Choroid plexus epithelial cell (primary cell): ENCODE measurements at regions not wholly inside any gene's neighbourhood (a gene's known extent, or its start where the extent isn't known, plus 50 kb on each side); places are given as distances from the start of the nearest gene placed in this dataset.

Source experiments
- DNase-seq: peaks from one replicate; pipeline ENCODE4 v3.0.0-alpha.2; 2010; ENCODE audit warnings: low read depth
- H3K4me3 ChIP-seq: 2 replicates; pipeline ENCODE4 v1.5.1; 2011; ENCODE audit warnings: low read depth, mild to moderate bottlenecking, control low read depth, low read length, moderate library complexity
- TF ChIP-seq, protein P1 (sequence below): conservative IDR thresholded peaks from 2 replicates; pipeline ENCODE4 v1.5.1; 2011; ENCODE audit warnings: low read depth, mild to moderate bottlenecking, control low read depth, inconsistent platforms, low read length, moderate library complexity

DNA sequence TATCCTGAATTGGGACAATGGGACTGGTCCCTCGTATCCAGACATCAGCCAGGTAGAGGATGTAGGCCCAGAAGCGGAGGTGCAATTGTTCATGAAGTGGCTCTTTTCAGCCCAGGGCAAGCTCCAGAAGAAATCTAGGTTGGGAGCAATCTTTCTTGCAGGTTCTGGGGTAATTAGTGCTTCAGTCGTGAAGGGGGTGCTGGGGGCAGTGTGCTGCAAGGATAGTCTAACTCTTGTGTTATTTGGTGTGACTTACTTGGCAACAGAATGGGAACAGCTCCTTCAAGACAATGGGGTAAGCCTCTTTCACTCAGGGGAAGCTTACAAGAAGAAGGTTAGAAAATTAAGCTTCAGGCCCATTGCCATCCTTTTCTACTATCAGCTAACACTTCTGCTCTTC, 273.0 kb downstream of the DIPK2A start:
- no peak overlapping the region for H3K4me3 ChIP-seq
- no peak for DNase-seq
- TF ChIP-seq, protein P1, sequence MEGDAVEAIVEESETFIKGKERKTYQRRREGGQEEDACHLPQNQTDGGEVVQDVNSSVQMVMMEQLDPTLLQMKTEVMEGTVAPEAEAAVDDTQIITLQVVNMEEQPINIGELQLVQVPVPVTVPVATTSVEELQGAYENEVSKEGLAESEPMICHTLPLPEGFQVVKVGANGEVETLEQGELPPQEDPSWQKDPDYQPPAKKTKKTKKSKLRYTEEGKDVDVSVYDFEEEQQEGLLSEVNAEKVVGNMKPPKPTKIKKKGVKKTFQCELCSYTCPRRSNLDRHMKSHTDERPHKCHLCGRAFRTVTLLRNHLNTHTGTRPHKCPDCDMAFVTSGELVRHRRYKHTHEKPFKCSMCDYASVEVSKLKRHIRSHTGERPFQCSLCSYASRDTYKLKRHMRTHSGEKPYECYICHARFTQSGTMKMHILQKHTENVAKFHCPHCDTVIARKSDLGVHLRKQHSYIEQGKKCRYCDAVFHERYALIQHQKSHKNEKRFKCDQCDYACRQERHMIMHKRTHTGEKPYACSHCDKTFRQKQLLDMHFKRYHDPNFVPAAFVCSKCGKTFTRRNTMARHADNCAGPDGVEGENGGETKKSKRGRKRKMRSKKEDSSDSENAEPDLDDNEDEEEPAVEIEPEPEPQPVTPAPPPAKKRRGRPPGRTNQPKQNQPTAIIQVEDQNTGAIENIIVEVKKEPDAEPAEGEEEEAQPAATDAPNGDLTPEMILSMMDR, result no peak

DNA sequence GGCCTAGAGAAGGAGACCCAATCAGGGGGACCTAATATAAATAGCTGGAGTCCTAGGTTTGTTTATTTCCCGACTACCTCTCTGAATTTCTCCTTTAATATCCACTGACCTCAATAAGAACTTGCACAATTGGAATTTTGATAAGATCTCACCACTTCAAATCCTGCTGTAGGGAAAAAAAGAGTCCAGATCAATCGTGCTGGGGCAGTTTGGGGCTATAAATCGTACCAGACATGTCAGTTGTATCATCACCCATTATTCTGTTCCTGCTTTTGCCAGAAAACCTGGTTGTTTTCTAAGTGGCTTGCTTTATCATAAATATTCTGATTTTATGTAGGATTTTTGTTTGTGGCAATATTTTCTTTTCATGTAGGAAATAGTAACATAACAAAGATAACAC, 281.3 kb downstream of the DIPK2A start:
- no peak overlapping the region for H3K4me3 ChIP-seq
- TF ChIP-seq, protein P1, result no peak
- DNase-seq, result no peak

DNA sequence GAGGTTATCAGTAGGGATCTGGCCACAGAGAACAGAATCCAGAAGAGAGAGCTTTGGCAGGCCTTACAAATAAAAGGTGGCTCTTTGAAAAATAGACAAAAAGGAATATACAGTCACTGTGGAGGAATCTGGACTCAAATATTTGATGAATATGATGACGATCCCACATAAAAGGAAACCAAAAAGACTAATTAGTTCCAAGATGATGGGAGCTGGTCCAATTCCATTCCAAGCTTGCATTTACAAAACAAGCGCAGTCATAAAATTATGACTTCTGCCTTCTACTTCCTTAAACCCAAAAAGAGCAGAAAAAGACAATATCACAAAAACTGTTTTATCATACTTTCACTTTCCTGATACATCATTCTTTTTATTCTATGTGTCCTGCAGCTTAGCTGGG, 285.8 kb downstream of the DIPK2A start:
- no peak overlapping the region for H3K4me3 ChIP-seq
- no peak for DNase-seq
- TF ChIP-seq, protein P1, result no peak

DNA sequence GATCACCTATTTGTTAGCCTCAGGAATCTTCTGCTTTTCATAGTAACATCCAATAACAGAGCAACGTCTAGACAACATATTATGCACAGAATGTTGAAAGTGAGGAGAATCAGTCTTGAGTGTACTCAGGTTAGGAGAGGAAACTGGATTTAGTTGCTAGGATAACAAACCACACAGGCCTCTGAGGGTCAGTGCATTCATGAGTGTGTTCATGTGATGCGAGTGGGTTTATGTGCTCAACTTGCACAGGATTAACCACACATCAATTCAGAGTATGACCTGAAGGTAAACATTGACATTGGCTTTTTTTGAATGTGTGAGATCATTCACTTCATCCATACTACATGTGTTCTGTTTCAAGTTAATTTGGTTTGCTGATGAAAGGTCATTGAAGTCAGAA, 287.6 kb downstream of the DIPK2A start:
- H3K4me3 ChIP-seq, result no peak overlapping the region
- TF ChIP-seq, protein P1, result no peak
- peak; percentile 20 for DNase-seq

DNA sequence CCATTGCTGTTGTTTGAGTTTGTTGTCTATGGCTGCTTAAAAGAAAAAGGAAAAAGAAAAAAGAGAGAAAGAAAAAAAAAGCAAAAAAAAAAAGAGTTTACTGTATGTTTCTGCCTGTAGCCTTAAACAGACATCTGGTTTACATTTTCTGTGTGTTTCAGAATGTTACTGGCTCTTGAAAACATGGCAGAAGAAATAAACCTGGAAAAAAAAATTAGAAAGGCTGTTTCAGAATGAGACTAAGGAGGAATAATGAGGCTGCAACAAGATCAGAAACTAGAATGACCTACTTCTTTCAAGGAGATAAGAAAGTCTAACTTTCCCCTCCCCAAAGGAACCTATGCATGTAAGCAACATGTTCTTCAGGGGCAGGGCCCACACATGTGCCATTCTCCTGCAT, 292.1 kb downstream of the DIPK2A start:
- no peak for DNase-seq
- no peak overlapping the region for H3K4me3 ChIP-seq
- TF ChIP-seq, protein P1, result no peak

DNA sequence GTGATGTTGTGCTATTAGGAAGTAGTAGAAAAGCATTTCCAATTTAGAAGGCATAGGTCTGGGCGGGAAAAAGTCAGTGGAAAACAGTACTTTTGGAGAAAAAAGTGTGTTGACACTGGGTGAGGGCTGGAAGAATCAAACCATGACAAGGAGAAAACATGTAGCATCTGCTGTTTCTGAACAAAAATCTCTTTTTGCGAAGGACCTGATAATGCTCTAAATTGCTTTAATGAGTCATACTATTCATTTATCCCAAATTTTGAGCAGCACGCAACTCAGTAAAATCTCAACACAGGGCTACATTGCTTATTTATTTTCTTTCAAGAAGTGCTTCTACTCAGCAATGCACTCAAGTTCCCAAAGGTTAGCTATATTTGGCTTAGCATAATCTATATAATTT, 292.7 kb downstream of the DIPK2A start:
- no peak for DNase-seq
- TF ChIP-seq, protein P1, result no peak
- H3K4me3 ChIP-seq, result no peak overlapping the region

DNA sequence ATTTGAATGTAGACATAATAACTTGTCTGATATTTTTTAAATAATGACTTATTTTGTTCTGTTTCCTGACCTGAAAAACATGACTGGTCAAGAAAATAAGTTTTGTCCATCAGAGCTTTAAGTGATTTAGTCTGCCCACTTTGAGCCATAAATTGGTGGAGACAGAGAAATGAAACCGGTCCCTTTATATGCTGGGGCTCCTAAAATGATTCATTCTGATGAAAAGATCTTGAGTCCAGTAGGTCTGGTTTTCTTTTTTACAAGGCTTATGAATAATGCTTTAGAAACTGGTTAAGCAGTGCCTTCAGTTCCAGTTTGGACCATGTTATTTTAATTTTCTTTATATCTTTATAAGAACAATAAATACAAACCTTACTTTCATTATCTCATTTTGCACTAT, 293.2 kb downstream of the DIPK2A start:
- TF ChIP-seq, protein P1, result no peak
- no peak overlapping the region for H3K4me3 ChIP-seq
- no peak for DNase-seq
